ENCODE measurements at regions not wholly inside any gene's neighbourhood (a gene's known extent, or its start where the extent isn't known, plus 50 kb on each side); places are given as distances from the start of the nearest gene placed in this dataset.

DNA sequence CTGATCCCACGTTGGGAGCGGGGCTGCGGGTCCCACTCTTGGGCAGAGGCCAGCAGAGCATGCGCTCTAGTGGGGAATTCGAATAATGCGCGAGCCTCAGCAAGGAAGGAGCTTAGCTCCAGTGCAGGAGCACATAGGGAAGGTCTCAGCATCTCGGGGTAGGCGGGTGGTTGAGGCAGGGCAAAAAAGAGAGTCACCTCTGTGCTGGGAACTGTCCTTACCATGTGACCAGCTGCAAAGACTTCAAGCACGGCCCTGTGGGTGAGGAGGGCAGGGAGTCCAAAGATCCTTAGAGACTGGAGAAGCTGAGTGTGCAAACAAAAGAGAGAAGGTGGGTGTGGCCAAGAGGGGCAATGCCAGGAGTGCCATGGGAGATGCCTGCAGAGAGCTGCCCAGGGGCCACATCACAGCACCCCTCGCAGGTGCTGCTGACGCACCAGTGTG lies 79.2 kb upstream of the CD93 start:
- TF ChIP-seq, protein P1, sequence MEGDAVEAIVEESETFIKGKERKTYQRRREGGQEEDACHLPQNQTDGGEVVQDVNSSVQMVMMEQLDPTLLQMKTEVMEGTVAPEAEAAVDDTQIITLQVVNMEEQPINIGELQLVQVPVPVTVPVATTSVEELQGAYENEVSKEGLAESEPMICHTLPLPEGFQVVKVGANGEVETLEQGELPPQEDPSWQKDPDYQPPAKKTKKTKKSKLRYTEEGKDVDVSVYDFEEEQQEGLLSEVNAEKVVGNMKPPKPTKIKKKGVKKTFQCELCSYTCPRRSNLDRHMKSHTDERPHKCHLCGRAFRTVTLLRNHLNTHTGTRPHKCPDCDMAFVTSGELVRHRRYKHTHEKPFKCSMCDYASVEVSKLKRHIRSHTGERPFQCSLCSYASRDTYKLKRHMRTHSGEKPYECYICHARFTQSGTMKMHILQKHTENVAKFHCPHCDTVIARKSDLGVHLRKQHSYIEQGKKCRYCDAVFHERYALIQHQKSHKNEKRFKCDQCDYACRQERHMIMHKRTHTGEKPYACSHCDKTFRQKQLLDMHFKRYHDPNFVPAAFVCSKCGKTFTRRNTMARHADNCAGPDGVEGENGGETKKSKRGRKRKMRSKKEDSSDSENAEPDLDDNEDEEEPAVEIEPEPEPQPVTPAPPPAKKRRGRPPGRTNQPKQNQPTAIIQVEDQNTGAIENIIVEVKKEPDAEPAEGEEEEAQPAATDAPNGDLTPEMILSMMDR (IDR thresholded peaks at IDR 0.05; ENCODE audit: low read depth, low read length), result peak; percentile 20; the same call in 1 of the 2 replicates
- TF ChIP-seq EZH2phosphoT487 (IDR thresholded peaks at IDR 0.05; ENCODE audit: low read depth), result no peak
